Astrocyte of the cerebellum (primary cell): ENCODE measurements at regions not wholly inside any gene's neighbourhood (a gene's known extent, or its start where the extent isn't known, plus 50 kb on each side); places are given as distances from the start of the nearest gene placed in this dataset.
"Not testable (repeated sequence)": the region's sequence is repeated elsewhere in the genome, so short reads cannot be mapped to it uniquely, and the experiment has no call there.

Source experiments
- DNase-seq: peaks from one replicate; pipeline ENCODE4 v3.0.0-alpha.2; 2011; ENCODE audit warnings: low read depth
- H3K4me3 ChIP-seq: 2 replicates; pipeline ENCODE4 v1.5.1; 2011; ENCODE audit warnings: mild to moderate bottlenecking, low read depth, low read length, moderate library complexity
- CTCF ChIP-seq: IDR thresholded peaks from 2 replicates; pipeline ENCODE4 v1.5.1; 2012; ENCODE audit warnings: low read length, low read depth, moderate library complexity, mild to moderate bottlenecking; ENCODE audit errors: missing control alignments
- in situ Hi-C: cut with HindIII; loops from 2 replicates; pipeline ENCODE4 v1.10.0; 2017; ENCODE audit warnings: low sequenced_read_pairs

- no peak for DNase-seq
- in situ Hi-C loops = no loop called here
- no peak for TF ChIP-seq CTCF
- H3K4me3 ChIP-seq = no peak overlapping the region
Measured at GRCh38 chr2:22970991-22971390, 414.0 kb upstream of the KLHL29 start.

- in situ Hi-C loops = no loop called here
- no peak overlapping the region for H3K4me3 ChIP-seq
- TF ChIP-seq CTCF = no peak
- no peak for DNase-seq
Measured at GRCh38 chr2:22981785-22982184, 403.2 kb upstream of the KLHL29 start.

GRCh38 chr2:22984152-22984551 is 400.8 kb upstream of the KLHL29 start:
- DNase-seq, in situ Hi-C loops, H3K4me3 ChIP-seq: not testable (repeated sequence)

- H3K4me3 ChIP-seq = no peak overlapping the region
- in situ Hi-C loops = no loop called here
- no peak for TF ChIP-seq CTCF
- no peak for DNase-seq
Measured at GRCh38 chr2:22990246-22990645, 394.7 kb upstream of the KLHL29 start.

- H3K4me3 ChIP-seq = no peak overlapping the region
- no peak for TF ChIP-seq CTCF
- in situ Hi-C loops = no loop called here
Measured at GRCh38 chr2:22991844-22992243, 393.1 kb upstream of the KLHL29 start.

GRCh38 chr2:22992441-22992840 is 392.5 kb upstream of the KLHL29 start:
- in situ Hi-C loops = no loop called here
- H3K4me3 ChIP-seq = no peak overlapping the region
- DNase-seq = no peak
- no peak for TF ChIP-seq CTCF

More at GRCh38 chr2:22991844-22992243, 393.1 kb upstream of the KLHL29 start:
- DNase-seq = no peak

- in situ Hi-C loops = no loop called here
- no peak for TF ChIP-seq CTCF
- no peak for DNase-seq
- no peak overlapping the region for H3K4me3 ChIP-seq
Measured at GRCh38 chr2:22993250-22993649, 391.7 kb upstream of the KLHL29 start.
